GM11168 (cell line): ENCODE measurements at regions not wholly inside any gene's neighbourhood (a gene's known extent, or its start where the extent isn't known, plus 50 kb on each side); places are given as distances from the start of the nearest gene placed in this dataset.

Experiments
- in situ Hi-C: fragments of 300-500 bp; cut with MboI; formaldehyde crosslinking; loops from one replicate; pipeline ENCODE4 v1.12.0; 2022; ENCODE audit warnings: low sequenced_read_pairs; ENCODE audit not compliant: unreplicated experiment

GRCh38 chr6:15044146-15044882, 201.6 kb upstream of the JARID2 start:
- in situ Hi-C loops, result no loop called here

- in situ Hi-C loops, result no loop called here
Observed at GRCh38 chr6:15044948-15045347, 200.9 kb upstream of the JARID2 start.

GRCh38 chr6:15046751-15047150, 199.1 kb upstream of the JARID2 start:
- in situ Hi-C loops, result no loop called here

GRCh38 chr6:15048367-15048766, 197.5 kb upstream of the JARID2 start:
- in situ Hi-C loops, result no loop called here

GRCh38 chr6:15058200-15059061, 187.4 kb upstream of the JARID2 start:
- in situ Hi-C loops, result no loop called here

GRCh38 chr6:15061180-15061641, 184.7 kb upstream of the JARID2 start:
- in situ Hi-C loops, result no loop called here

GRCh38 chr6:15061908-15062515, 183.9 kb upstream of the JARID2 start:
- in situ Hi-C loops, result no loop called here

- in situ Hi-C loops, result no loop called here
Observed at GRCh38 chr6:15062516-15063252, 183.2 kb upstream of the JARID2 start.

GRCh38 chr6:15063253-15063853, 182.5 kb upstream of the JARID2 start:
- in situ Hi-C loops, result no loop called here

GRCh38 chr6:15065261-15065989, 180.4 kb upstream of the JARID2 start:
- in situ Hi-C loops, result no loop called here

- in situ Hi-C loops, result no loop called here
Observed at GRCh38 chr6:15066089-15066758, 179.6 kb upstream of the JARID2 start.

- in situ Hi-C loops, result no loop called here
Observed at GRCh38 chr6:15073344-15073789, 172.5 kb upstream of the JARID2 start.

- in situ Hi-C loops, result no loop called here
Observed at GRCh38 chr6:15073883-15074465, 171.9 kb upstream of the JARID2 start.

GRCh38 chr6:15074806-15075205, 171.1 kb upstream of the JARID2 start:
- in situ Hi-C loops, result no loop called here

- in situ Hi-C loops, result no loop called here
Observed at GRCh38 chr6:15076565-15076964, 169.3 kb upstream of the JARID2 start.

GRCh38 chr6:15077006-15077405, 168.9 kb upstream of the JARID2 start:
- in situ Hi-C loops, result no loop called here

GRCh38 chr6:15077961-15078360, 167.9 kb upstream of the JARID2 start:
- in situ Hi-C loops, result no loop called here

GRCh38 chr6:15079288-15079817, 166.5 kb upstream of the JARID2 start:
- in situ Hi-C loops, result no loop called here
